GM13977 (cell line): ENCODE measurements at regions not wholly inside any gene's neighbourhood (a gene's known extent, or its start where the extent isn't known, plus 50 kb on each side); places are given as distances from the start of the nearest gene placed in this dataset.

Experiments
- DNase-seq: peaks from one replicate; pipeline ENCODE4 v3.0.0; 2012; ENCODE audit warnings: low spot score
- in situ Hi-C: fragments of 300-500 bp; cut with MboI; formaldehyde crosslinking; loops from one replicate; pipeline ENCODE4 v1.12.0; 2022; ENCODE audit warnings: low sequenced_read_pairs, low pct_unique_long_range_greater_than_20kb, mixed read lengths, inconsistent platforms; ENCODE audit not compliant: unreplicated experiment
- TF ChIP-seq, protein P1 (sequence below): IDR thresholded peaks from 2 replicates; pipeline ENCODE4 v1.5.1; 2012; ENCODE audit warnings: mild to moderate bottlenecking, control low read depth; ENCODE audit not compliant: insufficient read depth; ENCODE audit errors: extremely low read depth, missing control alignments

DNA sequence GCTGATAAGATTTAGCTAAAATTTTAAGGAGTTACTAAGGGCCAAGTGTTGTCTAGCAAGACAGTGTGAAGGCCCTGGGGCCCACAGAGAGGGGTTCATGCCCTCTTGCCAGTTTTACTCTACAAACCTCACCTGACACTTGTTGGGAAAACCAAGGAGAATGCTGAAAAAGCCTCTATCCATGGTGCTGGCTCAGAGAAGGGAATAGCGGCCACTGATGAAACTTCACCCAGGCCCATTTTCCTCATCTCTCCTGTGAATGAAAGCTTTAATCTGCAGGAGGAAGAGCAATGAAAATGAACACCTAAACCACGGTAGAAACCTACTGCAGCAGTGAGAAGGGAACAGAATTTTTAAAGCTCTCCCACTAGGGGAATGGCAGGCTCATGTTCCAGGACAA is 317.3 kb upstream of the CNR1 start:
- no peak for DNase-seq
- in situ Hi-C loops: loop anchor here (25.0 kb wide), 1 partner anchor 646 kb away; no protein-coding TSS in a partner anchor
- TF ChIP-seq, protein P1, sequence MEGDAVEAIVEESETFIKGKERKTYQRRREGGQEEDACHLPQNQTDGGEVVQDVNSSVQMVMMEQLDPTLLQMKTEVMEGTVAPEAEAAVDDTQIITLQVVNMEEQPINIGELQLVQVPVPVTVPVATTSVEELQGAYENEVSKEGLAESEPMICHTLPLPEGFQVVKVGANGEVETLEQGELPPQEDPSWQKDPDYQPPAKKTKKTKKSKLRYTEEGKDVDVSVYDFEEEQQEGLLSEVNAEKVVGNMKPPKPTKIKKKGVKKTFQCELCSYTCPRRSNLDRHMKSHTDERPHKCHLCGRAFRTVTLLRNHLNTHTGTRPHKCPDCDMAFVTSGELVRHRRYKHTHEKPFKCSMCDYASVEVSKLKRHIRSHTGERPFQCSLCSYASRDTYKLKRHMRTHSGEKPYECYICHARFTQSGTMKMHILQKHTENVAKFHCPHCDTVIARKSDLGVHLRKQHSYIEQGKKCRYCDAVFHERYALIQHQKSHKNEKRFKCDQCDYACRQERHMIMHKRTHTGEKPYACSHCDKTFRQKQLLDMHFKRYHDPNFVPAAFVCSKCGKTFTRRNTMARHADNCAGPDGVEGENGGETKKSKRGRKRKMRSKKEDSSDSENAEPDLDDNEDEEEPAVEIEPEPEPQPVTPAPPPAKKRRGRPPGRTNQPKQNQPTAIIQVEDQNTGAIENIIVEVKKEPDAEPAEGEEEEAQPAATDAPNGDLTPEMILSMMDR: no peak

DNA sequence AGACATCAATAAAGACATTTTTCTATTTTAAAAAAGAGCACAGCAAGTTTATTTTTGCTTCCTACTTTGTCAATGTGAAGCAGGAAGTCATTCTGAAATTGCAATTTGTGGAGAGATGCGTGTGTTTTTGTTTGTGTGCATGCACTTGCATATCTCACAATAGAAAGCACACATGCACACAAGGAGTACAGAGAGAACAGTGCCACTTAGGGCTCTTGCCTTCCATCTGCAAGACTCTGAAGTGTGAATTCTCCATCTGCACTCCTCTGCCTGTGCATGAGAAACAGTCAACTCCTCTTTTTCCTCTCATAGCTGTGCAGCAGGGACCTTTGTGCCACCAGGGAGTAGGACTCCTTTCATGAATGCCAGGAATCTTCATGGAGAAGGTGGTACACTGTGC is 316.3 kb upstream of the CNR1 start:
- TF ChIP-seq, protein P1: no peak
- DNase-seq: no peak
- in situ Hi-C loops: loop anchor here (25.0 kb wide), 1 partner anchor 645 kb away; no protein-coding TSS in a partner anchor

DNA sequence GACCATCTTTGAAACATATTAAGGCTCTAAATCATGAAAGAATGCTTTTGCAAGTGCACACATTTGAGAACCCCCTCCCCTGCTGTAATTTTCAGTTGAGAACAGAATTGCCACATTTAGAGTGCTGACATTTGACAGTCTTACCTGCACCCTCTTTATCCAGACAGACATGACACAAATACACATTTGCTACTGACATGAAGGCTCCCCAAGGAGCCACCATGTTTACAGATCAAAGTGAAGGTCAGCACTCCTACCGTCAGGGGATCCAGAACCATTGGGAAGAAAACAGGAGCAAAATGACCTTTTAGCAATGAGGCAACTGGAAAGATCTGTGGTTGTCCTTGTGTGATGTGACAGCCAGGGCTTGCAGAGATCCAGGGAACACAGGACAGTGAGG is 315.4 kb upstream of the CNR1 start:
- DNase-seq: no peak
- TF ChIP-seq, protein P1: no peak
- in situ Hi-C loops: loop anchor here (25.0 kb wide), 1 partner anchor 644 kb away; no protein-coding TSS in a partner anchor

DNA sequence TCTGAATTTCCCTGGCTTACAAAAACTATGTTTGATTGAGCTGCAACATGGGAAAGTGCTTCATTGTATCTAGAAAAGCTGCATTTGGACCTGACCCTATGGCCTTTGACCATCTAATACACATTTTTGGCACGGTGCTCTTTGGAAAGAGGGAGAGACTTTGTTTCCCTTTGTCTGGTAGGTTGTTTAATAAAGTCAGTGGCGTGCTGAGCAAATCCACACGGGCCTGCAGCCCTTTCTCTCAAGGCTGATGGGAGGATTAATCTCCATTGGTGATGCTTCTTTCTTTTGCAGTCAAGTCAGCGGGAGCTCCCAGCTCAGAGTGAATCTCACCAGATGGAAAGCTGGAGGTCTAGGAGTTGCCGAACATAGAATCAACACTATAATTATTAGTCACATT is 314.7 kb upstream of the CNR1 start:
- in situ Hi-C loops: loop anchor here (25.0 kb wide), 1 partner anchor 644 kb away; no protein-coding TSS in a partner anchor
- TF ChIP-seq, protein P1: no peak
- no peak for DNase-seq

DNA sequence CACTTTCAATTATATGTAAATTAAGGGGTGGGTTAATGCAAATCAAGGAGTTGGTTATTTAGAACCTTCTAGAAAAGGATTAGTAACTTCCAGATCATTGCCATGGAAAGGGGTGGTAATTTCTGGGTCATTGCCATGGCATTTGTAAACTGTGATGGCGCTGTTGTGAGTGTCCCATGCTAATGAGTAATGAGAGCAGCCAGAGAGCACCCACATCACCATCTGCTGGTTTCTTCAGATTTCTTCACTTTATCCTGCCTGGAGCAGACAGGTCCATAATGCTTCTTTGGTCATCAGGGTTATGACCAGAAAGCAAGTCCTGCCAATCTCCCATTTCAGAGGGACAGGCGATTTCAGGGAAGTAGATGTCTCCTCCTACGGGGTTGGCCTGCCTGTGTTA is 311.3 kb upstream of the CNR1 start:
- in situ Hi-C loops: loop anchor here (25.0 kb wide), 1 partner anchor 640 kb away; no protein-coding TSS in a partner anchor
- TF ChIP-seq, protein P1: no peak
- DNase-seq: no peak

DNA sequence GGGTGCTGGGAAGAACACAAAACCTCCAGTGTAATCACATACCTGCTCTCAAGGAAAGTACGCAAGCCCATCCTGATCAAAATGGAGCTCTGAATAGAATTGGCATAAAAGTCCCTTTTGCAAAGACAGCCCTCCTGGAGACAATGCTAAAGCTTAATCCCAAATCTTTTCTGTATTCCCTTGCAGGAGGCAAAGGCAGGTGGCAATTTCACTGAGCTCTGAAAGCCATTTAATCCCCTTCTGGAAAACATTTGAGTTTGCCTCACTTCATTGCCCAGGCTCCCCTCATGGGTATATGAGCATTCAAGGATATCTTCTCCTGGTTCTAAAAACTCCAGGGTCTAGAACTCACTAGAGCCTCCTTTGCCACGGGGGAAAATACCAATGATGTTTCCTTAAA is 310.2 kb upstream of the CNR1 start:
- in situ Hi-C loops: loop anchor here (25.0 kb wide), 1 partner anchor 639 kb away; no protein-coding TSS in a partner anchor

More for the DNA sequence above, 310.2 kb upstream of the CNR1 start:
- TF ChIP-seq, protein P1: no peak
- DNase-seq: no peak
